ENCODE measurements at regions not wholly inside any gene's neighbourhood (a gene's known extent, or its start where the extent isn't known, plus 50 kb on each side); places are given as distances from the start of the nearest gene placed in this dataset.

- no peak for DNase-seq (ENCODE audit: insufficient read length)
- TF ChIP-seq TAF1 (IDR thresholded peaks at IDR 0.05; ENCODE audit: borderline replicate concordance, low read depth, low read length) (no peak), POLR2A (IDR thresholded peaks at IDR 0.05; ENCODE audit: low read depth, low read length) (no peak), POLR2AphosphoS5 (IDR thresholded peaks at IDR 0.05; ENCODE audit: low read depth, low read length) (no peak)
- no peak for FAIRE-seq
Observed at GRCh38 chr1:208670778-208671177, 426.6 kb upstream of the PLXNA2 start.

GRCh38 chr1:208681878-208682663 is 437.9 kb upstream of the PLXNA2 start:
- no peak for TF ChIP-seq TAF1 (IDR thresholded peaks at IDR 0.05; ENCODE audit: borderline replicate concordance, low read depth, low read length)
- TF ChIP-seq POLR2AphosphoS5 (IDR thresholded peaks at IDR 0.05; ENCODE audit: low read depth, low read length): no peak
- no peak for TF ChIP-seq POLR2A (IDR thresholded peaks at IDR 0.05; ENCODE audit: low read depth, low read length)
- FAIRE-seq: no peak
- no peak for DNase-seq (ENCODE audit: insufficient read length)

- DNase-seq (ENCODE audit: insufficient read length) (no peak), FAIRE-seq (no peak)
Observed at GRCh38 chr1:208682664-208683013, 438.5 kb upstream of the PLXNA2 start.

GRCh38 chr1:208683141-208683540 is 439.0 kb upstream of the PLXNA2 start:
- no peak for FAIRE-seq
- no peak for DNase-seq (ENCODE audit: insufficient read length)
- TF ChIP-seq TAF1 (IDR thresholded peaks at IDR 0.05; ENCODE audit: borderline replicate concordance, low read depth, low read length): no peak
- TF ChIP-seq POLR2AphosphoS5 (IDR thresholded peaks at IDR 0.05; ENCODE audit: low read depth, low read length): no peak
- no peak for TF ChIP-seq POLR2A (IDR thresholded peaks at IDR 0.05; ENCODE audit: low read depth, low read length)

More at GRCh38 chr1:208682664-208683013, 438.5 kb upstream of the PLXNA2 start:
- TF ChIP-seq TAF1 (IDR thresholded peaks at IDR 0.05; ENCODE audit: borderline replicate concordance, low read depth, low read length) (no peak), POLR2AphosphoS5 (IDR thresholded peaks at IDR 0.05; ENCODE audit: low read depth, low read length) (no peak), POLR2A (IDR thresholded peaks at IDR 0.05; ENCODE audit: low read depth, low read length) (no peak)

- TF ChIP-seq POLR2A (IDR thresholded peaks at IDR 0.05; ENCODE audit: low read depth, low read length) (no peak), TAF1 (IDR thresholded peaks at IDR 0.05; ENCODE audit: borderline replicate concordance, low read depth, low read length) (no peak), POLR2AphosphoS5 (IDR thresholded peaks at IDR 0.05; ENCODE audit: low read depth, low read length) (no peak)
- DNase-seq (ENCODE audit: insufficient read length): no peak
- FAIRE-seq: no peak
Observed at GRCh38 chr1:208684192-208684591, 440.0 kb upstream of the PLXNA2 start.

- DNase-seq (ENCODE audit: insufficient read length) (no peak), FAIRE-seq (no peak)
- TF ChIP-seq POLR2AphosphoS5 (IDR thresholded peaks at IDR 0.05; ENCODE audit: low read depth, low read length): no peak
Observed at GRCh38 chr1:208686592-208686991, 442.4 kb upstream of the PLXNA2 start.

- FAIRE-seq (no peak), DNase-seq (ENCODE audit: insufficient read length) (no peak)
- no peak for TF ChIP-seq POLR2A (IDR thresholded peaks at IDR 0.05; ENCODE audit: low read depth, low read length)
Observed at GRCh38 chr1:208688656-208689315, 444.6 kb upstream of the PLXNA2 start.

- FAIRE-seq (no peak), DNase-seq (ENCODE audit: insufficient read length) (no peak)
- TF ChIP-seq POLR2AphosphoS5 (IDR thresholded peaks at IDR 0.05; ENCODE audit: low read depth, low read length) (no peak), POLR2A (IDR thresholded peaks at IDR 0.05; ENCODE audit: low read depth, low read length) (no peak), TAF1 (IDR thresholded peaks at IDR 0.05; ENCODE audit: borderline replicate concordance, low read depth, low read length) (no peak)
Observed at GRCh38 chr1:208691012-208691411, 446.8 kb upstream of the PLXNA2 start.

GRCh38 chr1:208709981-208710380 is 465.8 kb upstream of the PLXNA2 start:
- FAIRE-seq: no peak
- DNase-seq (ENCODE audit: insufficient read length): no peak
- TF ChIP-seq POLR2A (IDR thresholded peaks at IDR 0.05; ENCODE audit: low read depth, low read length): no peak
- TF ChIP-seq POLR2AphosphoS5 (IDR thresholded peaks at IDR 0.05; ENCODE audit: low read depth, low read length): no peak
- no peak for TF ChIP-seq TAF1 (IDR thresholded peaks at IDR 0.05; ENCODE audit: borderline replicate concordance, low read depth, low read length)

- TF ChIP-seq TAF1 (IDR thresholded peaks at IDR 0.05; ENCODE audit: borderline replicate concordance, low read depth, low read length) (no peak), POLR2A (IDR thresholded peaks at IDR 0.05; ENCODE audit: low read depth, low read length) (no peak), POLR2AphosphoS5 (IDR thresholded peaks at IDR 0.05; ENCODE audit: low read depth, low read length) (no peak)
- FAIRE-seq (no peak), DNase-seq (ENCODE audit: insufficient read length) (no peak)
Observed at GRCh38 chr1:208714323-208714722, 470.1 kb upstream of the PLXNA2 start.

- FAIRE-seq (no peak), DNase-seq (ENCODE audit: insufficient read length) (no peak)
- TF ChIP-seq POLR2A (IDR thresholded peaks at IDR 0.05; ENCODE audit: low read depth, low read length) (no peak), POLR2AphosphoS5 (IDR thresholded peaks at IDR 0.05; ENCODE audit: low read depth, low read length) (no peak), TAF1 (IDR thresholded peaks at IDR 0.05; ENCODE audit: borderline replicate concordance, low read depth, low read length) (no peak)
Observed at GRCh38 chr1:208717525-208717924, 473.3 kb upstream of the PLXNA2 start.

GRCh38 chr1:208722592-208722991 is 478.4 kb upstream of the PLXNA2 start:
- DNase-seq (ENCODE audit: insufficient read length) (no peak), FAIRE-seq (no peak)
- TF ChIP-seq POLR2AphosphoS5 (IDR thresholded peaks at IDR 0.05; ENCODE audit: low read depth, low read length) (no peak), TAF1 (IDR thresholded peaks at IDR 0.05; ENCODE audit: borderline replicate concordance, low read depth, low read length) (no peak), POLR2A (IDR thresholded peaks at IDR 0.05; ENCODE audit: low read depth, low read length) (no peak)

Data from GM12892 (cell line).